GM12878 (cell line): ENCODE measurements at regions not wholly inside any gene's neighbourhood (a gene's known extent, or its start where the extent isn't known, plus 50 kb on each side); places are given as distances from the start of the nearest gene placed in this dataset.

Experiments
- ATAC-seq: fragments of 200-7000 bp; cut with Tn5 transposase; 3 replicates; pipeline ENCODE4 v1.9.1; 2020; ENCODE audit warnings: mild to moderate bottlenecking, moderate library complexity
- BruUV-seq: library from RNA; stranded (reverse); fragments of 400-500 nt; replicated peaks from 2 replicates; lab custom pipeline; 2021; lab: Mats Ljungman, UMichigan
- CTCF ChIA-PET: fragments of 300-600 bp; sonication (Branson Sonifier 250); formaldehyde crosslinking; extraction: SDS; loops from one replicate; lab custom pipeline; 2021; ENCODE audit warnings: inconsistent platforms; lab: Yijun Ruan, JAX
- POLR2A ChIA-PET: fragments of 350-600 bp; formaldehyde crosslinking; extraction: SDS; loops from one replicate; lab custom pipeline; 2021; ENCODE audit warnings: inconsistent platforms; lab: Charles Lee
- RAD21 ChIA-PET: fragments of 300-600 bp; sonication (Branson Sonifier 250); formaldehyde crosslinking; loops from one replicate; lab custom pipeline; 2023; ENCODE audit warnings: antibody characterized with exemption; ENCODE audit not compliant: unreplicated experiment; lab: Charles Lee
- SMC1A ChIA-PET: fragments of 300-600 bp; sonication (Branson Sonifier 250); formaldehyde crosslinking; loops from one replicate; lab custom pipeline; 2023; ENCODE audit not compliant: unreplicated experiment, uncharacterized antibody; lab: Charles Lee
- DNase-seq: peaks from one replicate; pipeline ENCODE4 v3.0.0-alpha.2; 2011; ENCODE audit warnings: low read depth, low spot score
- FAIRE-seq: peaks from 3 replicates; lab custom pipeline; 2011; peaks lifted over from hg19 to GRCh38; lab: Jason Lieb, UNC
- H2AFZ ChIP-seq: 2 replicates; pipeline ENCODE4 v1.6.0; 2011; ENCODE audit warnings: low read depth, low read length, control low read depth; ENCODE audit not compliant: control insufficient read depth
- H3K27ac ChIP-seq: 2 replicates; pipeline ENCODE4 v1.5.1; 2011; ENCODE audit warnings: control low read depth; ENCODE audit not compliant: control insufficient read depth, insufficient read depth
- H3K27me3 ChIP-seq, 2 experiments: replicated peaks in 1 of 2; 2 replicates each; pipeline versions ENCODE4 v1.6.0 to v1.6.1; 2011; ENCODE audit warnings: low read length in 1 of 2; ENCODE audit not compliant: control insufficient read depth in 2 of 2, insufficient read depth in 2 of 2
- H3K36me3 ChIP-seq, 2 experiments: 2 replicates each; pipeline ENCODE4 v1.5.1; 2011; ENCODE audit warnings: low read length in 1 of 2; ENCODE audit not compliant: control insufficient read depth in 2 of 2, insufficient read depth in 2 of 2
- H3K4me1 ChIP-seq: 2 replicates; pipeline ENCODE4 v1.6.1; 2011; ENCODE audit warnings: mild to moderate bottlenecking, low read length, moderate library complexity, mixed read lengths; ENCODE audit not compliant: control insufficient read depth, insufficient read depth
- H3K4me2 ChIP-seq: 2 replicates; pipeline ENCODE4 v1.6.0; 2011; ENCODE audit warnings: control low read depth; ENCODE audit not compliant: control insufficient read depth, insufficient read depth
- H3K4me3 ChIP-seq: fragments of 200-600 bp; sonication (generic); 2 replicates; pipeline ENCODE4 v1.5.1; 2016
- H3K79me2 ChIP-seq: 2 replicates; pipeline ENCODE4 v1.6.0; 2011; ENCODE audit warnings: low read length; ENCODE audit not compliant: control insufficient read depth, insufficient read depth
- H3K9ac ChIP-seq: 2 replicates; pipeline ENCODE4 v1.8.0; 2011; ENCODE audit warnings: low read length, control low read depth, mixed read lengths; ENCODE audit not compliant: control insufficient read depth, insufficient read depth
- H3K9me3 ChIP-seq: replicated peaks from 3 replicates; pipeline ENCODE4 v1.5.1; 2011; ENCODE audit warnings: mild to moderate bottlenecking, low read length; ENCODE audit not compliant: control insufficient read depth, insufficient read depth
- H4K20me1 ChIP-seq: 2 replicates; pipeline ENCODE4 v1.6.0; 2011; ENCODE audit not compliant: control insufficient read depth, insufficient read depth
- BRCA1 ChIP-seq: IDR thresholded peaks from 2 replicates; pipeline ENCODE4 v1.6.1; 2011; ENCODE audit warnings: low read depth, low read length, improper control_type of control experiment
- KAT2A ChIP-seq: conservative IDR thresholded peaks from 2 replicates; pipeline ENCODE4 v1.6.1; 2011; ENCODE audit warnings: low read depth, low read length; ENCODE audit not compliant: control insufficient read depth
- RAD21 ChIP-seq: IDR thresholded peaks from 2 replicates; pipeline ENCODE4 v1.6.1; 2011; ENCODE audit warnings: mild to moderate bottlenecking, low read depth, low read length, moderate library complexity; ENCODE audit not compliant: insufficient read depth
- RUNX3 ChIP-seq: IDR thresholded peaks from 2 replicates; pipeline ENCODE4 v1.6.1; 2012; ENCODE audit warnings: low read length, inconsistent platforms
- SMC3 ChIP-seq: IDR thresholded peaks from 2 replicates; pipeline ENCODE4 v1.6.1; 2011; ENCODE audit warnings: low read length, improper control_type of control experiment, borderline replicate concordance
- WGBS: methylation state at CpG from one replicate; pipeline ENCODE4 v1.1.6; 2016; ENCODE audit warnings: low lambda C conversion rate; ENCODE audit not compliant: insufficient replicate concordance, insufficient coverage; ENCODE audit errors: missing lambda C conversion rate; 5-methylcytosine and 5-hydroxymethylcytosine counted together
- in situ Hi-C: fragments of 300-500 bp; cut with MboI; formaldehyde crosslinking; loops from 9 replicates; pipeline ENCODE4 v1.14.3; 2018; ENCODE audit warnings: mixed read lengths
- intact Hi-C: fragments of 100-400 bp; cut with micrococcal nuclease; formaldehyde crosslinking; loops from one replicate; pipeline ENCODE4 v1.14.2; 2022; ENCODE audit not compliant: unreplicated experiment
- TF ChIP-seq, protein P1 (sequence below): IDR thresholded peaks from 2 replicates; pipeline ENCODE4 v1.6.1; 2011; ENCODE audit warnings: borderline replicate concordance, low read depth, mild to moderate bottlenecking, moderate library complexity, low read length; ENCODE audit not compliant: insufficient read depth, poor library complexity, severe bottlenecking
- TF ChIP-seq, protein P2 (sequence below), 3 experiments: IDR thresholded peaks in 2 of 3; conservative IDR thresholded peaks in 1 of 3; 2 replicates each; pipeline ENCODE4 v1.5.1; 2011; ENCODE audit warnings: low read depth in 3 of 3, low read length in 3 of 3, mild to moderate bottlenecking in 3 of 3, control low read depth in 2 of 3, moderate library complexity in 2 of 3, inconsistent platforms in 1 of 3, mixed read lengths in 1 of 3; ENCODE audit not compliant: control insufficient read depth in 2 of 3, insufficient read depth in 1 of 3; ENCODE audit errors: extremely low read depth in 1 of 3

DNA sequence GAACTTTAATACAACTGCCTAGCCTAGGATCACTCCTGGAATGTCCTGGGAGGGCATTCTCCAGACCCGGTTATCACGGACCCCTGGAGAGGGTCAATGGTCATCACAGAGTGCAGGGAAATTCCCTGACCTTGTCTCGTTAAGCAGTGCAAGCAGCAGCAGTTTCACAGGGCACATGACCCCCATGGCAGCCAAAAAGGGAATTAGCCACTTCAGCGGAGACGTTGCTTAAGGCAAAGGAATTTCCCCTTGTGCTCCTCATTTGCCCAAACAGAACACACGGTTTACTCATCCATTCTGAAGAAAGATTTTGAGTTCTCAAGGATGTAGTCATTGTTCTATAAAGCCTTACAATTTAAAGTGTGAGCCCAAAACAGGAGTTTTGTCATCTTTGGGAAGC is 260.3 kb downstream of the SNX13 start:
- ATAC-seq (no peak), DNase-seq (no peak), FAIRE-seq (no peak)
- Histone ChIP-seq H3K4me2 (no peak overlapping the region), H3K9ac (no peak overlapping the region), H4K20me1 (no peaks in the 10 kb centered on the region), H3K9me3 (no peaks in the 10 kb centered on the region), H3K36me3 (no peaks in the 10 kb centered on the region), H3K4me1 (no peaks in the 10 kb centered on the region), H2AFZ (no peak overlapping the region), H3K79me2 (no peaks in the 10 kb centered on the region), H3K4me3 (no peak overlapping the region), H3K27ac (no peak overlapping the region), H3K27me3 (0 out of 4 replicates have a peak, but pooled peaks cover 0 to 4% of the 10 kb centered on the region in 2 experiments)
- ChIA-PET RAD21 (interaction anchor here (0.5 to 2.1 kb wide), 2 partner anchors 377 to 963 kb away, joined by 3 to 6 read pairs; no protein-coding TSS in a partner anchor), CTCF (interaction anchor here (0.9 to 3.6 kb wide), 7 partner anchors 9 to 93 kb away, joined by 3 to 15 read pairs (median 5); no protein-coding TSS in a partner anchor), POLR2A (no interaction called here), SMC1A (interaction anchor here (1.1 to 3.8 kb wide), 6 partner anchors 10 to 382 kb away, joined by 3 to 19 read pairs (median 4); partner anchors contain the start of gene AHR)
- 39% methylated on average over 6 of the region's 6 CpGs for WGBS
- intact Hi-C loops (loop anchor here (5.0 kb wide), 1 partner anchor 667 kb away; no protein-coding TSS in a partner anchor), in situ Hi-C loops (loop anchor here (25.0 kb wide), 2 partner anchors 657 to 1982 kb away; no protein-coding TSS in a partner anchor)
- no peak for TF ChIP-seq RUNX3
- no TSS peak for BruUV-seq

DNA sequence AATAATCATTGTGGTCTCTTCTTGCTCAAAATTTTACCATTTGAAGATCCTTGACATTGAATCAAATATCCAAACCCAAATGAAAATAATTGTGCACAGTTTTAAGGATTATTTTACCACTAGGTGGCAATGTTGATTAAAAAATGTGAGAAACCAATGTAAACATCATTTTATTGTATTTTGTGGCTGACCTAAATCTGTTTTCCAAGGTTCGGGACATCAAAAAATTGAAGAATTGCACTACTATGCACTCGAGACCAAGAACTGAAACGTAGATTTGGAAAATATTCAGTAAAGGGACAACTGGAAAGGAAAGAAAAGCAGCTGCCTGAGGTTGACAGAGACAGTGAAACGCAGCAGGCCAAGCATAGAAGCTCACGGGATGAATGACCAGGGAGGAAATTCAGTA is 259.3 kb downstream of the SNX13 start:
- ChIA-PET CTCF (interaction anchor here (0.6 to 3.6 kb wide), 24 partner anchors 9 to 910 kb away, joined by 3 to 15 read pairs (median 4); no protein-coding TSS in a partner anchor), SMC1A (interaction anchor here (0.6 to 3.8 kb wide), 11 partner anchors 9 to 664 kb away, joined by 3 to 19 read pairs (median 4); partner anchors contain the start of gene AHR), POLR2A (interaction anchor here (0.6 kb wide), 1 partner anchor 380 kb away, joined by 8 read pairs; no protein-coding TSS in a partner anchor), RAD21 (interaction anchor here (0.6 to 1.4 kb wide), 4 partner anchors 25 to 664 kb away, joined by 3 to 8 read pairs (median 4); no protein-coding TSS in a partner anchor)
- H3K4me1 ChIP-seq, result no peaks in the 10 kb centered on the region
- intact Hi-C loops, result loop anchor here (1.0 to 5.0 kb wide), 2 partner anchors 640 to 666 kb away; no protein-coding TSS in a partner anchor
- H3K27me3 ChIP-seq, result 0 out of 4 replicates have a peak, but pooled peaks cover 0 to 4% of the 10 kb centered on the region in 2 experiments
- FAIRE-seq, result peak; percentile 23
- no peak overlapping the region for H3K4me3 ChIP-seq
- ATAC-seq, result peak; percentile 64; the same call in 2 of the 3 replicates
- in situ Hi-C loops, result loop anchor here (25.0 kb wide), 2 partner anchors 656 to 1981 kb away; no protein-coding TSS in a partner anchor
- no peak for DNase-seq
- no peaks in the 10 kb centered on the region for H3K9me3 ChIP-seq
- H3K79me2 ChIP-seq, result no peaks in the 10 kb centered on the region
- H3K36me3 ChIP-seq, result no peaks in the 10 kb centered on the region
- H3K9ac ChIP-seq, result no peak overlapping the region
- BruUV-seq, result no TSS peak
- H2AFZ ChIP-seq, result no peak overlapping the region
- H3K4me2 ChIP-seq, result no peak overlapping the region
- H4K20me1 ChIP-seq, result no peaks in the 10 kb centered on the region
- 16% methylated on average over 5 of the region's 5 CpGs for WGBS
- H3K27ac ChIP-seq, result no peak overlapping the region
- TF ChIP-seq, protein P1, sequence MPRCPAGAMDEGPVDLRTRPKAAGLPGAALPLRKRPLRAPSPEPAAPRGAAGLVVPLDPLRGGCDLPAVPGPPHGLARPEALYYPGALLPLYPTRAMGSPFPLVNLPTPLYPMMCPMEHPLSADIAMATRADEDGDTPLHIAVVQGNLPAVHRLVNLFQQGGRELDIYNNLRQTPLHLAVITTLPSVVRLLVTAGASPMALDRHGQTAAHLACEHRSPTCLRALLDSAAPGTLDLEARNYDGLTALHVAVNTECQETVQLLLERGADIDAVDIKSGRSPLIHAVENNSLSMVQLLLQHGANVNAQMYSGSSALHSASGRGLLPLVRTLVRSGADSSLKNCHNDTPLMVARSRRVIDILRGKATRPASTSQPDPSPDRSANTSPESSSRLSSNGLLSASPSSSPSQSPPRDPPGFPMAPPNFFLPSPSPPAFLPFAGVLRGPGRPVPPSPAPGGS, result no peak
- TF ChIP-seq, protein P2, sequence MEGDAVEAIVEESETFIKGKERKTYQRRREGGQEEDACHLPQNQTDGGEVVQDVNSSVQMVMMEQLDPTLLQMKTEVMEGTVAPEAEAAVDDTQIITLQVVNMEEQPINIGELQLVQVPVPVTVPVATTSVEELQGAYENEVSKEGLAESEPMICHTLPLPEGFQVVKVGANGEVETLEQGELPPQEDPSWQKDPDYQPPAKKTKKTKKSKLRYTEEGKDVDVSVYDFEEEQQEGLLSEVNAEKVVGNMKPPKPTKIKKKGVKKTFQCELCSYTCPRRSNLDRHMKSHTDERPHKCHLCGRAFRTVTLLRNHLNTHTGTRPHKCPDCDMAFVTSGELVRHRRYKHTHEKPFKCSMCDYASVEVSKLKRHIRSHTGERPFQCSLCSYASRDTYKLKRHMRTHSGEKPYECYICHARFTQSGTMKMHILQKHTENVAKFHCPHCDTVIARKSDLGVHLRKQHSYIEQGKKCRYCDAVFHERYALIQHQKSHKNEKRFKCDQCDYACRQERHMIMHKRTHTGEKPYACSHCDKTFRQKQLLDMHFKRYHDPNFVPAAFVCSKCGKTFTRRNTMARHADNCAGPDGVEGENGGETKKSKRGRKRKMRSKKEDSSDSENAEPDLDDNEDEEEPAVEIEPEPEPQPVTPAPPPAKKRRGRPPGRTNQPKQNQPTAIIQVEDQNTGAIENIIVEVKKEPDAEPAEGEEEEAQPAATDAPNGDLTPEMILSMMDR (IDR thresholded peaks at IDR 0.05 in 2 of 3, conservative IDR thresholded peaks at IDR 0.05 in 1 of 3; ENCODE audit: control insufficient read depth in 2 of 3, extremely low read depth in 1 of 3, insufficient read depth in 1 of 3, low read depth in 3 of 3, low read length in 3 of 3), result peak in 2 of 3 experiments; percentile 40 to 44; a peak in 4 of 6 replicates
- TF ChIP-seq RAD21 (peak; percentile 45), KAT2A (no peak), BRCA1 (no peak), SMC3 (peak; percentile 25; the same call in 1 of the 2 replicates)
